ENCODE measurements at regions not wholly inside any gene's neighbourhood (a gene's known extent, or its start where the extent isn't known, plus 50 kb on each side); places are given as distances from the start of the nearest gene placed in this dataset.

DNA sequence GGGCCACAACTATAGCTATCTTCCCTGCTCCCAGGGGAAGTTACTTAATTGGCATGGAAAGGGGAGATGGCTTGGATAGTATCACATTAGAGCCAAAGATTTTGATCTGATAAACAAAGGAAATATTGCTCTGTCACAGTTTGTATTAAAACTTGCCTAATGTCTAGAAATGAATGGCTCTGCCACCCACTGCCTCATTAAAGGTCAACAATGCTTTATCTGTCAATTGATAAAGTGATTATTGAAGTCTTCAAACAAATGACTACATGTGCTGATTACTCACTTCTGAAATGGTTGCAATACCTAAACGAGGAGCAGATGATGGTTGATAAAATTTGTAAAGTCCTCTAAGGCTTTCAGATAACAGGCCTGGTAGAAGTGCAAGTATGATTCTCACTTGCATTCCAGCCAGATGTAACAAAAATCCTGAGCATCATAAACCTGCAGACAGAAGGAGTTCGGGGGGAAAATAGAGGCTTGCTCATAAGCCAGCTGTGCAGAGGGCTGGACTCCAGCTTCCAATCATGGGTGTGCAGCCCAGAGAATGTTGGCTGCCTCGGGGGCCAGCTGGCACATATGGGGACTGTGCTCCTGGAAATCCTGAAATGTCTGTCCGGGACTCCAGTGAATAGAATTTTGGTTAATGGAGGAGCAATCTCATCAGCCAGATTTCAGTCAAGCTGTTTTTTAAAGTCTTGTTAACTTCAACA is 200.5 kb upstream of the SLC27A6 start:
- Histone ChIP-seq H3K4me1 (ENCODE audit: control insufficient read depth, insufficient read depth, low read length, poor library complexity, severe bottlenecking) (no peaks in the 10 kb centered on the region), H3K36me3 (ENCODE audit: control insufficient read depth, insufficient read depth, low read length) (no peaks in the 10 kb centered on the region), H3K4me3 (ENCODE audit: extremely low read depth, insufficient read depth, low read length, poor library complexity, severe bottlenecking) (no peak overlapping the region), H3K9me3 (ENCODE audit: control insufficient read depth, low read length) (no peaks in the 10 kb centered on the region), H3K27ac (ENCODE audit: low read depth, low read length, severe bottlenecking) (no peak overlapping the region)
- 91 to 95% methylated on average over 2 to 4 of the region's 4 CpGs for WGBS, 2 experiments (ENCODE audit: insufficient coverage in 2 of 2)

DNA sequence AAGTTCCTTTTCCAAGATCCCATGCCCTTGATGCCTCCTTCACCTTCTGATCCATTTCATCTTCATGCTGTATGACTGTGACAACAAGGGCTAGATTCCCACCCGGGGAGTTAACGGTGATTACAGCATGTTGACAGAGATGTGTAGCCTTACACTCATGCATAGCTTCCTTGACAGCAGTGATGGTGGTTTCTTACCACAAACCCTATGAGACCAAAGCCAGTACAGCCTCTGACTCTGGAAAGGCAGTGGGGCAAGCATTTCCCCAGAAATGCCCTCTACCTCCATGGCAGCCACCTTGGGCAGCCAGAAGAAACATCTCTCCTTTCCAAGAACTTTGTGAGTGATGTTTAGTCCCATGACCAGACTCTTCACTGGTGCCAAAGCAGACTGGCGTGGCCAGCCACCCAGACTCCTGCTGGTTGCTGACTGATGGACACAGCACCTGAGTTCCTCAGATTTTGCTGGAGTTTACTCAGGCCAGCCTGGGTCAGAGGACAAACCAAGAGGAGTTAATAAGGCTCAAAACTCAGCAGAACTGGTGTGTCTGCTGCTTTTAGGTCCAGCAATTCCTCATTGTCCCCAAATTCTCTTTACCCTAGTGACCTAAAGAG is 199.7 kb upstream of the SLC27A6 start:
- H3K36me3 ChIP-seq (ENCODE audit: control insufficient read depth, insufficient read depth, low read length): no peaks in the 10 kb centered on the region
- no peak overlapping the region for H3K4me3 ChIP-seq (ENCODE audit: extremely low read depth, insufficient read depth, low read length, poor library complexity, severe bottlenecking)
- no peak overlapping the region for H3K27ac ChIP-seq (ENCODE audit: low read depth, low read length, severe bottlenecking)
- no peaks in the 10 kb centered on the region for H3K4me1 ChIP-seq (ENCODE audit: control insufficient read depth, insufficient read depth, low read length, poor library complexity, severe bottlenecking)
- WGBS, 2 experiments (ENCODE audit: insufficient coverage in 2 of 2): 91 to 100% methylated on average over 1 of the region's 3 CpGs
- H3K9me3 ChIP-seq (ENCODE audit: control insufficient read depth, low read length): no peaks in the 10 kb centered on the region

DNA sequence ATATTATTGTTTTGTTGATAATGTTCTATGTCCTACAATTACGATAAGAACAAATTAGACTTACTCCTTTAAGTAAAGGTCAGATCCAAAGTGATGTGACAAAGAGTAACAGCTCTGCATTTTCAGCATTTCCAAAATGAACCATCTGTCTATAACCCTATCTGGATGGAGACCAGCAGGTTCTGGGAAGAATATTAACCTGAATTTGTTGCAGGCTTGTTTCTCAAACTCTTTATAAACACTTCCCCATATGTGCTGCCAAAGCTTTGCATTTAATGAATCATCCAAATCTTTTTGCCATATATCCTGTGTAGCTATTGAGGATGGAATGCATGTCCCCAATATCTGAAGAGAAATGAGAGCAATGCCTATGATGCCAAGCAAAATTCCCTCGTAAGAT is 198.9 kb upstream of the SLC27A6 start:
- H3K4me1 ChIP-seq (ENCODE audit: control insufficient read depth, insufficient read depth, low read length, poor library complexity, severe bottlenecking): no peaks in the 10 kb centered on the region
- H3K9me3 ChIP-seq (ENCODE audit: control insufficient read depth, low read length): no peaks in the 10 kb centered on the region
- no peak overlapping the region for H3K4me3 ChIP-seq (ENCODE audit: extremely low read depth, insufficient read depth, low read length, poor library complexity, severe bottlenecking)
- no CpG with 5 or more reads among the region's 2 CpGs for WGBS, 2 experiments (ENCODE audit: insufficient coverage in 2 of 2)
- H3K36me3 ChIP-seq (ENCODE audit: control insufficient read depth, insufficient read depth, low read length): no peaks in the 10 kb centered on the region
- H3K27ac ChIP-seq (ENCODE audit: low read depth, low read length, severe bottlenecking): no peak overlapping the region

DNA sequence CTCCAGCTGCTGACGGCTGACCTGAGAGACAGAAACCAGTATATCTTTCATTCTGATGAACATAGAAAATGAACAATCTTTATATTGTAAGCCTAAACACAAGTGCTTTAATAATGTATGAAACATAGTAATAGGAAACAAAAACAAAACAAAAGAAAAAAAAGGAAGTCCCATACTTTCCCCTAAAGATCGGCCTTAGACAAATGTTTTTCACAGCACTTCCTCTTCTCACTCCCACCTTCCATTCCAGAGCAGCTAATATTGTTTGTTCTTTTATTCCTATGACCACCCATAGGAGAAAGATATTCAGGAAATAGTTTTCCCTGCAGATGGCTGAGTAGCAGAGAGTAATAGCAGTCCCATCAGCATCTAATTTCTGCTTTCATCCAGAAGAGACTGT is 194.4 kb upstream of the SLC27A6 start:
- no peaks in the 10 kb centered on the region for H3K4me1 ChIP-seq (ENCODE audit: control insufficient read depth, insufficient read depth, low read length, poor library complexity, severe bottlenecking)
- H3K36me3 ChIP-seq (ENCODE audit: control insufficient read depth, insufficient read depth, low read length): no peaks in the 10 kb centered on the region
- no peaks in the 10 kb centered on the region for H3K9me3 ChIP-seq (ENCODE audit: control insufficient read depth, low read length)
- H3K4me3 ChIP-seq (ENCODE audit: extremely low read depth, insufficient read depth, low read length, poor library complexity, severe bottlenecking): no peak overlapping the region
- no peak overlapping the region for H3K27ac ChIP-seq (ENCODE audit: low read depth, low read length, severe bottlenecking)
- no CpG with 5 or more reads among the region's 2 CpGs for WGBS, 2 experiments (ENCODE audit: insufficient coverage in 2 of 2)

DNA sequence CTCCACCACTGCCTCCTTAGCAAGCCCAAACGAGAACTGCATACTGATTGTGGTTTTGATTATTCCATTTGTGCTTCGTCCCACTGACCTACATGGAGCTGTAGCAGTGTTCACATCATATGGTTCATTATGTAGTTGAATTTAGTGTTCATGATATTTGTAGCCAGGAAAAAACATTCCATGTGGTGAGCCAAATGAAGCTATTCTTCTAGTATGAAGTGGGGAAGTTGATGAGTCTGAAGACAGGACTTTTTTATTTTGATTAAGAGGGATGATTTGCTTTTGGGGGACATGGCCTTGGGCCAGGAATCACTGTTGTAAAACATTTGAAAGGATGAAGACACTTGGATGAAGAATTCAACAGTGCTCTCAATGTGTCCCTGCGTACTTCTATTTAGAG is 192.9 kb upstream of the SLC27A6 start:
- Histone ChIP-seq H3K27ac (ENCODE audit: low read depth, low read length, severe bottlenecking) (no peak overlapping the region), H3K4me3 (ENCODE audit: extremely low read depth, insufficient read depth, low read length, poor library complexity, severe bottlenecking) (no peak overlapping the region), H3K9me3 (ENCODE audit: control insufficient read depth, low read length) (no peaks in the 10 kb centered on the region), H3K36me3 (ENCODE audit: control insufficient read depth, insufficient read depth, low read length) (no peaks in the 10 kb centered on the region), H3K4me1 (ENCODE audit: control insufficient read depth, insufficient read depth, low read length, poor library complexity, severe bottlenecking) (no peaks in the 10 kb centered on the region)
- WGBS, 2 experiments (ENCODE audit: insufficient coverage in 2 of 2): 92% methylated on average over 2 of the region's 3 CpGs; no CpG with 5 or more reads in 1 of the 2 experiments

DNA sequence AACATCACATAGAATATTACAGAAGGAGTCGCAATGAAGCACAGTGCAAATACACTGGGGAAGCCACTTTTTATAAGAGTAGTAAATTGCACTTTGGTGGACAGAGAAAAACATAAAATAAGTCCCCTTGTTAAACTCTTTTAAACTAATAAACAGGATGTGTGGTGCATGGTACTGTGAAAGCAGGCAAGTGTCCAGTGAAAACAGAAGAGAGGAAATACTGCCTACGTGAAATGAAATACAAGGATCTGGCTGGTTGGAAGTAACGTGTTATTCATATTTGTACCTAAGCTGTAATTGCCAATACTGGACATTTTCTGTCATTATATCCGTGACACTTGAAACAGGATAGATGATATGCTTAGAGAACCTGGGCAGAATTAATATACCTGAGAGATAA is 191.9 kb upstream of the SLC27A6 start:
- Histone ChIP-seq H3K4me1 (ENCODE audit: control insufficient read depth, insufficient read depth, low read length, poor library complexity, severe bottlenecking) (no peaks in the 10 kb centered on the region), H3K36me3 (ENCODE audit: control insufficient read depth, insufficient read depth, low read length) (no peaks in the 10 kb centered on the region), H3K27ac (ENCODE audit: low read depth, low read length, severe bottlenecking) (no peak overlapping the region), H3K9me3 (ENCODE audit: control insufficient read depth, low read length) (no peaks in the 10 kb centered on the region), H3K4me3 (ENCODE audit: extremely low read depth, insufficient read depth, low read length, poor library complexity, severe bottlenecking) (no peak overlapping the region)
- WGBS, 2 experiments (ENCODE audit: insufficient coverage in 2 of 2): 90 to 93% methylated on average over 2 to 3 of the region's 4 CpGs

DNA sequence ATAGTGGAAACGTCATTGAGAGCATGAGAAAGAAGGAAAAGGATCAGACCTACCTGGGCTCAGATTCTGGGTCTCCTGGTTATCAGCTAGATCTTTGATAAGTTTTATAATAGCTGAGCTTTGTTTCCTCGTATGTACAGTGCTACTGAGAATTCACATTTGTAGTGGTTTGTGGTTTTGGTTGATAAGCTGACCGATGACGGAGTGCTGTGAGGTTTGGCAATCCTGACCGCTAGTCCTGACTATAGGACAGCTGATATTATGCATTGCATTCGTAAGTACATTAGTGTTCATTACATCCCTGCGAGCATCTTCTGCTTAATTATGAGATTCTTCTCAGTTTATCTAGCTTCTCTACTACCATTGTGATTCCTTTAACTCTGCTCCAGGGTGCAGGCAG is 190.7 kb upstream of the SLC27A6 start:
- H3K27ac ChIP-seq (ENCODE audit: low read depth, low read length, severe bottlenecking): no peak overlapping the region
- H3K4me1 ChIP-seq (ENCODE audit: control insufficient read depth, insufficient read depth, low read length, poor library complexity, severe bottlenecking): no peaks in the 10 kb centered on the region
- no peaks in the 10 kb centered on the region for H3K36me3 ChIP-seq (ENCODE audit: control insufficient read depth, insufficient read depth, low read length)
- H3K4me3 ChIP-seq (ENCODE audit: extremely low read depth, insufficient read depth, low read length, poor library complexity, severe bottlenecking): no peak overlapping the region
- 91 to 94% methylated on average over 4 to 6 of the region's 7 CpGs for WGBS, 2 experiments (ENCODE audit: insufficient coverage in 2 of 2)
- H3K9me3 ChIP-seq (ENCODE audit: control insufficient read depth, low read length): no peaks in the 10 kb centered on the region

DNA sequence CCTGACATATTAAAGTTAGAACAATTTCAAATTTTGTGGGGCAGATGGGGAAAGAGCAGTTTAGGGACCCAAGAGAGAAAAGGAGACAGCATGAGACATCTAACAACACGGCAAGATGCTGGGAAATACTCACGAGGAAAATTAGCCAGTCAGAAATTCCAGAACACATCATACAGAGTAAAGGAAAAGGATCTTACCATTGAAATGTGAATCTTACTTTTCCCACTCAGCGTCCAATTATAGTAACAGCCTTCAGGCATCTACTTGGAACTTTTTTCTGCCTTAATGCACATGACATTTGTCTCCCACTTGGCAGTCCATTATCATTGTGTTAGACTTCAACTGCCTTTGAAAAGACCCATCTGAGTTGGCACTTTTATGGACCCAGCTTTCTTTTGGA is 189.7 kb upstream of the SLC27A6 start:
- no peak overlapping the region for H3K27ac ChIP-seq (ENCODE audit: low read depth, low read length, severe bottlenecking)
- no peaks in the 10 kb centered on the region for H3K36me3 ChIP-seq (ENCODE audit: control insufficient read depth, insufficient read depth, low read length)
- WGBS, 2 experiments (ENCODE audit: insufficient coverage in 2 of 2): 78 to 80% methylated on average over 1 of the region's 3 CpGs
- no peaks in the 10 kb centered on the region for H3K9me3 ChIP-seq (ENCODE audit: control insufficient read depth, low read length)
- no peak overlapping the region for H3K4me3 ChIP-seq (ENCODE audit: extremely low read depth, insufficient read depth, low read length, poor library complexity, severe bottlenecking)
- H3K4me1 ChIP-seq (ENCODE audit: control insufficient read depth, insufficient read depth, low read length, poor library complexity, severe bottlenecking): no peaks in the 10 kb centered on the region

DNA sequence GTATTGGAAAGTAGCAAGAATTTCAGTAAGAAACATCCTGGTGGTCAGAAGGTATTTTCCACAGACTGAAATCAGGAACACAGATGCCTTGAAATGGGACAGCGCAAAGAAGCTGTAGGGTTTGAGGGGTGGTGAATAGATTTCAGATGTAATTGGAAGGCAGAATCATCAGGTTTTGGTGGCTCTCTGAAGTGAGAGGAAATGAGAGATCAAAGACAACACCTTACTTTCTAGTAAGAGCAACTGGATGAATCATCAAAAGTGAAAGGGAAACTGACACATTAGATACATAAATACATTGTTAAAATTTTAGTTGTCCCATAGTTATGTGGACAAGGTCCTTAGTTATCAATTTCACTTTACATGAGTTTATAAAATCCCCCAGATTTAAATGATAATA is 188.2 kb upstream of the SLC27A6 start:
- Histone ChIP-seq H3K36me3 (ENCODE audit: control insufficient read depth, insufficient read depth, low read length) (no peaks in the 10 kb centered on the region), H3K9me3 (ENCODE audit: control insufficient read depth, low read length) (no peaks in the 10 kb centered on the region), H3K4me3 (ENCODE audit: extremely low read depth, insufficient read depth, low read length, poor library complexity, severe bottlenecking) (no peak overlapping the region), H3K27ac (ENCODE audit: low read depth, low read length, severe bottlenecking) (no peak overlapping the region), H3K4me1 (ENCODE audit: control insufficient read depth, insufficient read depth, low read length, poor library complexity, severe bottlenecking) (no peaks in the 10 kb centered on the region)
- 89 to 100% methylated on average over 1 of the region's 1 CpG for WGBS, 2 experiments (ENCODE audit: insufficient coverage in 2 of 2)

DNA sequence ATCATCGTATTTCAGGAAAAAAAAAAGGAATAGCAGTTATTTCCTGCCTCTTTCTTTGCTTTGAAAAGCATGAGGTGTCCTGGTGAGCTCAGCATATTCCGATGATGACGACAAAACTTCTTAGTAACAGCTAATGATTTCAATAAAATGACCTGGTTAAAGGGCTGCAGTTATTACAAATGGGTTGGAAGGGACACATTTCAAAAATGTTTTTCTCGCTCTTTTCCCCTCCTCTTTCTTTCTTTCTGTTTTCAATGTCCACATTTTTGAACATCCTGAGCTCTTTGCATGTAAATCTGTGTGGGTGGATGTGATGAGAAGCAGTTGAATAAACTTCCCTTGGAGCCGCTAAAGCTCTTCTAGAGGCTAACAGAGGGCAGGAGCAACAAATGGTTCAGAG is 186.8 kb upstream of the SLC27A6 start:
- Histone ChIP-seq H3K4me1 (ENCODE audit: control insufficient read depth, insufficient read depth, low read length, poor library complexity, severe bottlenecking) (no peaks in the 10 kb centered on the region), H3K27ac (ENCODE audit: low read depth, low read length, severe bottlenecking) (no peak overlapping the region), H3K36me3 (ENCODE audit: control insufficient read depth, insufficient read depth, low read length) (no peaks in the 10 kb centered on the region), H3K9me3 (ENCODE audit: control insufficient read depth, low read length) (no peaks in the 10 kb centered on the region), H3K4me3 (ENCODE audit: extremely low read depth, insufficient read depth, low read length, poor library complexity, severe bottlenecking) (no peak overlapping the region)
- WGBS, 2 experiments (ENCODE audit: insufficient coverage in 2 of 2): no CpG with 5 or more reads among the region's 5 CpGs

DNA sequence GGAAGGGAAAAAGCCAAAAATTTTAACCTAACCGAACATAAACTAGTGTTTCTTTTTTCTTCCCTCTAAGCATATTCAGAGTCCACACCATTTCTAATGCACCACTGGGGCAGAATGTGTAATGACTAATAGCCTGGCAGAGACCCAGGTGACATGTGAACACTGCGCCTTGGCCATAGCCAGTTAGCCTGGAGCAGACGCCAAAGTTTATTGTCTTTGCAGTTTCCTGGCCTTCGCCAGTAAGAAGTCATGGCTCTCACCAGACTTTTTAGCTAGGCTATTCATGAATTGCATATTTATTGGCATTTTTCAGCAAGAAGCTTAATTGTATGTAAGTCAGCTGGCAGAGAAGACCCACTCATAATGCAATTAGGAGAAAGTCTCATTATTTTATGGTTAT is 182.8 kb upstream of the SLC27A6 start:
- H3K9me3 ChIP-seq (ENCODE audit: control insufficient read depth, low read length): no peaks in the 10 kb centered on the region
- H3K4me1 ChIP-seq (ENCODE audit: control insufficient read depth, insufficient read depth, low read length, poor library complexity, severe bottlenecking): no peaks in the 10 kb centered on the region
- H3K4me3 ChIP-seq (ENCODE audit: extremely low read depth, insufficient read depth, low read length, poor library complexity, severe bottlenecking): no peak overlapping the region
- WGBS, 2 experiments (ENCODE audit: insufficient coverage in 2 of 2): 100% methylated on average over 2 to 3 of the region's 4 CpGs
- H3K36me3 ChIP-seq (ENCODE audit: control insufficient read depth, insufficient read depth, low read length): no peaks in the 10 kb centered on the region
- no peak overlapping the region for H3K27ac ChIP-seq (ENCODE audit: low read depth, low read length, severe bottlenecking)

Data from mesodermal cell (in vitro differentiated cells).